K562 (cell line): ENCODE measurements at regions not wholly inside any gene's neighbourhood (a gene's known extent, or its start where the extent isn't known, plus 50 kb on each side); places are given as distances from the start of the nearest gene placed in this dataset.

Source experiments
- ATAC-seq: fragments of 200-7000 bp; cut with Tn5 transposase; 3 replicates; pipeline ENCODE4 v1.9.1; 2020; ENCODE audit warnings: moderate library complexity
- BruUV-seq: library from RNA; stranded (reverse); fragments of 400-500 nt; replicated peaks from 2 replicates; lab custom pipeline; 2021; lab: Mats Ljungman, UMichigan
- CTCF ChIA-PET: fragments of 300-600 bp; formaldehyde crosslinking; extraction: SDS; loops from one replicate; lab custom pipeline; 2021; ENCODE audit warnings: low intra/inter-chr PET ratio; lab: Yijun Ruan, JAX
- POLR2A ChIA-PET: fragments of 300-600, 350-650 bp; sonication (Branson Sonifier 250); formaldehyde crosslinking; extraction: SDS; loops from one replicate; lab custom pipeline; 2021; ENCODE audit warnings: antibody characterized with exemption, inconsistent platforms; lab: Yijun Ruan, JAX
- DNase-seq, 4 experiments: peaks; one replicate each; pipeline versions ENCODE4 v3.0.0 to v3.0.0-alpha.2; 2011 to 2018; ENCODE audit warnings: low spot score in 3 of 4, mixed read lengths in 3 of 4; ENCODE audit errors: extremely low read depth in 1 of 4
- FAIRE-seq: peaks from 2 replicates; lab custom pipeline; 2011; peaks lifted over from hg19 to GRCh38; lab: Jason Lieb, UNC
- H2AFZ ChIP-seq: 2 replicates; pipeline ENCODE4 v1.6.0; 2011; ENCODE audit warnings: low read depth, low read length, control low read depth, inconsistent platforms
- H3K27ac ChIP-seq: fragments of 200-600 bp; 3 replicates; pipeline ENCODE4 v1.8.0; 2011; ENCODE audit warnings: low read depth, mild to moderate bottlenecking, control low read depth, inconsistent platforms, low read length, moderate library complexity, mixed read lengths; ENCODE audit errors: extremely low read depth
- H3K27me3 ChIP-seq, 2 experiments: fragments of 300-600 bp in 1 of 2; 2 replicates in 1 of 2; 3 replicates in 1 of 2; pipeline versions ENCODE4 v1.6.0 to v1.8.0; 2011; ENCODE audit warnings: inconsistent platforms in 2 of 2, low read length in 2 of 2, mild to moderate bottlenecking in 1 of 2, mixed read lengths in 1 of 2, moderate library complexity in 1 of 2; ENCODE audit not compliant: control insufficient read depth in 2 of 2, insufficient read depth in 2 of 2
- H3K36me3 ChIP-seq: fragments of 300-600 bp; 3 replicates; pipeline ENCODE4 v1.8.0; 2011; ENCODE audit warnings: mild to moderate bottlenecking, low read length, inconsistent platforms; ENCODE audit not compliant: control insufficient read depth, insufficient read depth
- H3K4me1 ChIP-seq, 2 experiments: fragments of 200-600 bp in 1 of 2; replicated peaks in 1 of 2; 2 replicates in 1 of 2; 3 replicates in 1 of 2; pipeline versions ENCODE4 v1.5.1 to v1.8.0; 2011; ENCODE audit warnings: inconsistent platforms in 2 of 2, low read length in 2 of 2, mild to moderate bottlenecking in 1 of 2, mixed read lengths in 1 of 2, moderate library complexity in 1 of 2; ENCODE audit not compliant: control insufficient read depth in 2 of 2, insufficient read depth in 2 of 2
- H3K4me2 ChIP-seq: 2 replicates; pipeline ENCODE4 v1.6.1; 2011; ENCODE audit warnings: low read length, control low read depth, inconsistent platforms, mixed read lengths; ENCODE audit not compliant: insufficient read depth
- H3K4me3 ChIP-seq: fragments of 200-600 bp; sonication (generic), shearing (Covaris generic); 2 replicates; pipeline ENCODE4 v1.5.1; 2016; ENCODE audit warnings: control low read depth, inconsistent platforms
- H3K79me2 ChIP-seq: fragments of 200-600 bp; 3 replicates; pipeline ENCODE4 v1.8.0; 2011; ENCODE audit warnings: low read length, inconsistent platforms; ENCODE audit not compliant: control insufficient read depth, insufficient read depth
- H3K9ac ChIP-seq, 2 experiments: 2 replicates each; pipeline versions ENCODE4 v1.6.0 to v1.6.1; 2011; ENCODE audit warnings: low read depth in 2 of 2, low read length in 2 of 2, control low read depth in 1 of 2, inconsistent platforms in 1 of 2, mild to moderate bottlenecking in 1 of 2, mixed read lengths in 1 of 2; ENCODE audit not compliant: insufficient read depth in 1 of 2
- H3K9me1 ChIP-seq: one replicate; pipeline ENCODE4 v1.6.0; 2011; ENCODE audit warnings: inconsistent platforms, mild to moderate bottlenecking, low read length, moderate library complexity; ENCODE audit not compliant: control insufficient read depth, insufficient read depth
- H3K9me3 ChIP-seq: replicated peaks from 2 replicates; pipeline ENCODE4 v1.5.1; 2011; ENCODE audit warnings: low read depth, low read length, inconsistent platforms; ENCODE audit not compliant: control insufficient read depth, insufficient read depth
- H4K20me1 ChIP-seq: replicated peaks from 2 replicates; pipeline ENCODE4 v1.6.1; 2011; ENCODE audit warnings: low read length, inconsistent platforms, mixed read lengths; ENCODE audit not compliant: control insufficient read depth, insufficient read depth
- BACH1 ChIP-seq: fragments of 200-800 bp; sonication (Bioruptor generic); IDR thresholded peaks from 2 replicates; pipeline ENCODE4 v1.6.1; 2016; ENCODE audit warnings: missing genetic modification characterization, missing compliant biosample characterization
- CBX5 ChIP-seq: IDR thresholded peaks from 2 replicates; pipeline ENCODE4 v1.6.1; 2014; ENCODE audit warnings: low read depth, borderline replicate concordance
- FOXJ2 ChIP-seq: fragments of 200-800 bp; sonication (Bioruptor generic); IDR thresholded peaks from 2 replicates; pipeline ENCODE4 v1.6.1; 2016; ENCODE audit warnings: missing genetic modification characterization, missing compliant biosample characterization
- HIVEP1 ChIP-seq: fragments of 250-450 bp; sonication (Bioruptor Pico); IDR thresholded peaks from 2 replicates; pipeline ENCODE4 v1.4.0; 2020; ENCODE audit warnings: mild to moderate bottlenecking
- JUNB ChIP-seq: fragments of 450-650 bp; formaldehyde crosslinking; conservative IDR thresholded peaks from 2 replicates; pipeline ENCODE4 v1.4.0; 2020; ENCODE audit warnings: mild to moderate bottlenecking
- NBN ChIP-seq: fragments of 450-650 bp; IDR thresholded peaks from 2 replicates; pipeline ENCODE4 v1.6.1; 2016; ENCODE audit warnings: low read depth, mild to moderate bottlenecking
- NFE2 ChIP-seq: IDR thresholded peaks from 2 replicates; pipeline ENCODE4 v1.6.1; 2014; ENCODE audit warnings: antibody characterized with exemption, low read depth
- POLR3A ChIP-seq: IDR thresholded peaks from 2 replicates; pipeline ENCODE4 v1.6.1; 2011; ENCODE audit warnings: borderline replicate concordance, mild to moderate bottlenecking, moderate library complexity; ENCODE audit not compliant: insufficient read length, insufficient read depth; ENCODE audit errors: extremely low read depth
- STAT5B ChIP-seq: fragments of 250-450 bp; sonication (Bioruptor Pico); IDR thresholded peaks from 2 replicates; pipeline ENCODE4 v1.8.0; 2021; ENCODE audit warnings: mild to moderate bottlenecking, inconsistent platforms
- TAF1 ChIP-seq: IDR thresholded peaks from 2 replicates; pipeline ENCODE4 v1.6.1; 2011; ENCODE audit warnings: mild to moderate bottlenecking, low read length, moderate library complexity; ENCODE audit not compliant: insufficient read depth, control insufficient read depth, severe bottlenecking; ENCODE audit errors: extremely low read depth
- ZNF444 ChIP-seq: fragments of 250-450 bp; sonication (Bioruptor Pico); IDR thresholded peaks from 2 replicates; pipeline ENCODE4 v1.4.0; 2020; ENCODE audit warnings: mild to moderate bottlenecking, moderate library complexity
- WGBS: fragments of 100-300 bp; shearing (Covaris generic); methylation state at CpG from one replicate; pipeline ENCODE4 v1.1.6; 2016; ENCODE audit warnings: low coverage, mixed read lengths; ENCODE audit not compliant: insufficient coverage; ENCODE audit errors: missing lambda C conversion rate; 5-methylcytosine and 5-hydroxymethylcytosine counted together
- in situ Hi-C: fragments of 300-500 bp; cut with MboI; formaldehyde crosslinking; loops from 4 replicates; pipeline ENCODE4 v1.15.0; 2018; ENCODE audit warnings: inconsistent platforms, mixed read lengths
- intact Hi-C: fragments of 100-400 bp; cut with micrococcal nuclease; formaldehyde crosslinking; loops from 2 replicates; pipeline ENCODE4 v1.14.2; 2022
- TF ChIP-seq, protein P1 (sequence below): fragments of 250-450 bp; sonication (Bioruptor Pico); IDR thresholded peaks from 2 replicates; pipeline ENCODE4 v1.4.0; 2020; ENCODE audit warnings: mild to moderate bottlenecking, moderate library complexity, borderline replicate concordance
- TF ChIP-seq, protein P2 (sequence below): fragments of 450-650 bp; formaldehyde crosslinking; conservative IDR thresholded peaks from 2 replicates; pipeline ENCODE4 v1.4.0; 2022; ENCODE audit warnings: mild to moderate bottlenecking, missing genetic modification characterization
- TF ChIP-seq, protein P3 (sequence below): fragments of 450-650 bp; IDR thresholded peaks from 2 replicates; pipeline ENCODE4 v1.6.1; 2017; ENCODE audit warnings: antibody characterized with exemption
- TF ChIP-seq, protein P4 (sequence below): fragments of 250-450 bp; sonication (Bioruptor Pico); IDR thresholded peaks from 2 replicates; pipeline ENCODE4 v1.8.0; 2021; ENCODE audit warnings: borderline replicate concordance, mild to moderate bottlenecking, moderate library complexity; ENCODE audit not compliant: poor library complexity, severe bottlenecking

DNA sequence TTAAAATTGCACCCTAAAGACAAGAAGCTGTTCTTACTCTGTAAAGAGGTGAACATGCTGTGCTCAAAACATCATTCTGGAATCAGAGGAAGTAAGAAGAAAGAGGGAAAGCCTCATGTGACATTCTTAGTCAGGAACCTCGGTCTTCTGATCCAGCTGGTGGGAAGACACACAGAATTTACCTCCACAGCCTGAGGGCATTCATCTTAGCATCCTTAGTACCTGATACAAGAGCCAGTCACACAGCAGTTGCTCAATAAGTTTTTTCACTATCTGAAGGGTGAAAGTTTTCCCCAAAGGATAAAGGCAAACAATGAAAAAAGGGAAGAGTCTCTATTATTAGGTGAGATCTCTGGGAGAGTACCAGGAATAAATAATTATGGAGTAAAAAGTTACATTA is 116.8 kb downstream of the SEMA6D start (continued):
- TF ChIP-seq POLR3A = no peak

DNA sequence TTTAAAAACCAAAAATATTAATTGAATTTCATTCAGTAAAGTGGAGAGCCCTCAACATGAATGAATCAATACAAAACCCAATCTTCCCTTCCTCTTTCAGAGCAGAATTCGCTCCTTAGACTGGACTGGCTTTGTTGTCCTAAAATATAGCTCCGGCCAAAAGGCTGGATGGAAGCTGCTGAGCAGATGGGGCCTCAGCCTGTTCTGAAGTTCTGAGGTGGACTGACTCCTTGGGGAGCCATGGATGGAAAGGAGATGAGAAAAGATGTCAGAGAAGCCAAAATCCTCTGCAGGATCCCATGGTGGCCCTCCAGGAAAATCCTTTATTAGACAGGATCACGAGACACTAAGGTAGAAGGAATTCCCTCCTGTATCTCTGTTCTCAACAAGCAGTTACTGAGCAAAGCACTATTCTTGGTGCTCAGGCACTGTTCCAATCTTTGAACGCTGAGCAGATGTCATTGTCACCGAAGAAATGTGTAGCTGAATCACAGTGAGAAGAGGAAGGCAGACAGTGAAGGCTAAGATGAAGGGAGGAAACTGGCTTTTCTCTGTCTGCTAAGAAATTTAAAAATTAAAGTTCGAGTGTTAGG is 122.0 kb downstream of the SEMA6D start:
- BruUV-seq = no TSS peak
- no peaks in the 10 kb centered on the region for H3K9me3 ChIP-seq
- under 1% methylated on average over 6 of the region's 6 CpGs for WGBS
- no peak for TF ChIP-seq STAT5B (CRISPR knock-in tag)
- TF ChIP-seq, protein P1, sequence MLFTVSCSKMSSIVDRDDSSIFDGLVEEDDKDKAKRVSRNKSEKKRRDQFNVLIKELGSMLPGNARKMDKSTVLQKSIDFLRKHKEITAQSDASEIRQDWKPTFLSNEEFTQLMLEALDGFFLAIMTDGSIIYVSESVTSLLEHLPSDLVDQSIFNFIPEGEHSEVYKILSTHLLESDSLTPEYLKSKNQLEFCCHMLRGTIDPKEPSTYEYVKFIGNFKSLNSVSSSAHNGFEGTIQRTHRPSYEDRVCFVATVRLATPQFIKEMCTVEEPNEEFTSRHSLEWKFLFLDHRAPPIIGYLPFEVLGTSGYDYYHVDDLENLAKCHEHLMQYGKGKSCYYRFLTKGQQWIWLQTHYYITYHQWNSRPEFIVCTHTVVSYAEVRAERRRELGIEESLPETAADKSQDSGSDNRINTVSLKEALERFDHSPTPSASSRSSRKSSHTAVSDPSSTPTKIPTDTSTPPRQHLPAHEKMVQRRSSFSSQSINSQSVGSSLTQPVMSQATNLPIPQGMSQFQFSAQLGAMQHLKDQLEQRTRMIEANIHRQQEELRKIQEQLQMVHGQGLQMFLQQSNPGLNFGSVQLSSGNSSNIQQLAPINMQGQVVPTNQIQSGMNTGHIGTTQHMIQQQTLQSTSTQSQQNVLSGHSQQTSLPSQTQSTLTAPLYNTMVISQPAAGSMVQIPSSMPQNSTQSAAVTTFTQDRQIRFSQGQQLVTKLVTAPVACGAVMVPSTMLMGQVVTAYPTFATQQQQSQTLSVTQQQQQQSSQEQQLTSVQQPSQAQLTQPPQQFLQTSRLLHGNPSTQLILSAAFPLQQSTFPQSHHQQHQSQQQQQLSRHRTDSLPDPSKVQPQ (CRISPR knock-in tag) = no peak
- no peak for TF ChIP-seq JUNB (CRISPR knock-in tag)
- no peak for TF ChIP-seq BACH1 (tag)
- TF ChIP-seq, protein P2, sequence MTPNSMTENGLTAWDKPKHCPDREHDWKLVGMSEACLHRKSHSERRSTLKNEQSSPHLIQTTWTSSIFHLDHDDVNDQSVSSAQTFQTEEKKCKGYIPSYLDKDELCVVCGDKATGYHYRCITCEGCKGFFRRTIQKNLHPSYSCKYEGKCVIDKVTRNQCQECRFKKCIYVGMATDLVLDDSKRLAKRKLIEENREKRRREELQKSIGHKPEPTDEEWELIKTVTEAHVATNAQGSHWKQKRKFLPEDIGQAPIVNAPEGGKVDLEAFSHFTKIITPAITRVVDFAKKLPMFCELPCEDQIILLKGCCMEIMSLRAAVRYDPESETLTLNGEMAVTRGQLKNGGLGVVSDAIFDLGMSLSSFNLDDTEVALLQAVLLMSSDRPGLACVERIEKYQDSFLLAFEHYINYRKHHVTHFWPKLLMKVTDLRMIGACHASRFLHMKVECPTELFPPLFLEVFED (CRISPR knock-in tag) = no peak
- TF ChIP-seq HIVEP1 (CRISPR knock-in tag) = no peak
- TF ChIP-seq, protein P3, sequence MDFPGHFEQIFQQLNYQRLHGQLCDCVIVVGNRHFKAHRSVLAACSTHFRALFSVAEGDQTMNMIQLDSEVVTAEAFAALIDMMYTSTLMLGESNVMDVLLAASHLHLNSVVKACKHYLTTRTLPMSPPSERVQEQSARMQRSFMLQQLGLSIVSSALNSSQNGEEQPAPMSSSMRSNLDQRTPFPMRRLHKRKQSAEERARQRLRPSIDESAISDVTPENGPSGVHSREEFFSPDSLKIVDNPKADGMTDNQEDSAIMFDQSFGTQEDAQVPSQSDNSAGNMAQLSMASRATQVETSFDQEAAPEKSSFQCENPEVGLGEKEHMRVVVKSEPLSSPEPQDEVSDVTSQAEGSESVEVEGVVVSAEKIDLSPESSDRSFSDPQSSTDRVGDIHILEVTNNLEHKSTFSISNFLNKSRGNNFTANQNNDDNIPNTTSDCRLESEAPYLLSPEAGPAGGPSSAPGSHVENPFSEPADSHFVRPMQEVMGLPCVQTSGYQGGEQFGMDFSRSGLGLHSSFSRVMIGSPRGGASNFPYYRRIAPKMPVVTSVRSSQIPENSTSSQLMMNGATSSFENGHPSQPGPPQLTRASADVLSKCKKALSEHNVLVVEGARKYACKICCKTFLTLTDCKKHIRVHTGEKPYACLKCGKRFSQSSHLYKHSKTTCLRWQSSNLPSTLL = no peak
- no peak for TF ChIP-seq TAF1
- no peak for TF ChIP-seq FOXJ2 (tag)
- no peak for TF ChIP-seq NBN
- TF ChIP-seq NFE2 = no peak
- no peak for TF ChIP-seq CBX5
- TF ChIP-seq, protein P4, sequence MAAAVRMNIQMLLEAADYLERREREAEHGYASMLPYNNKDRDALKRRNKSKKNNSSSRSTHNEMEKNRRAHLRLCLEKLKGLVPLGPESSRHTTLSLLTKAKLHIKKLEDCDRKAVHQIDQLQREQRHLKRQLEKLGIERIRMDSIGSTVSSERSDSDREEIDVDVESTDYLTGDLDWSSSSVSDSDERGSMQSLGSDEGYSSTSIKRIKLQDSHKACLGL = no peak
- TF ChIP-seq ZNF444 (CRISPR knock-in tag) = no peak

More for the DNA sequence above, 122.0 kb downstream of the SEMA6D start:
- Histone ChIP-seq H3K79me2 (no peaks in the 10 kb centered on the region), H3K27me3 (no peaks in the 10 kb centered on the region), H3K36me3 (no peaks in the 10 kb centered on the region), H3K4me3 (no peak overlapping the region), H3K4me2 (no peak overlapping the region), H3K4me1 (no peaks in the 10 kb centered on the region), H2AFZ (no peak overlapping the region), H3K27ac (no peak overlapping the region), H3K9ac (no peak overlapping the region), H3K9me1 (no peaks in the 10 kb centered on the region), H4K20me1 (no peaks in the 10 kb centered on the region)
- POLR2A ChIA-PET = no interaction called here
- in situ Hi-C loops (no loop called here), intact Hi-C loops (no loop called here)
- CTCF ChIA-PET = no interaction called here
- no peak for ATAC-seq
- DNase-seq = no peak
- FAIRE-seq = no peak
